ENCODE measurements at regions not wholly inside any gene's neighbourhood (a gene's known extent, or its start where the extent isn't known, plus 50 kb on each side); places are given as distances from the start of the nearest gene placed in this dataset.

DNA sequence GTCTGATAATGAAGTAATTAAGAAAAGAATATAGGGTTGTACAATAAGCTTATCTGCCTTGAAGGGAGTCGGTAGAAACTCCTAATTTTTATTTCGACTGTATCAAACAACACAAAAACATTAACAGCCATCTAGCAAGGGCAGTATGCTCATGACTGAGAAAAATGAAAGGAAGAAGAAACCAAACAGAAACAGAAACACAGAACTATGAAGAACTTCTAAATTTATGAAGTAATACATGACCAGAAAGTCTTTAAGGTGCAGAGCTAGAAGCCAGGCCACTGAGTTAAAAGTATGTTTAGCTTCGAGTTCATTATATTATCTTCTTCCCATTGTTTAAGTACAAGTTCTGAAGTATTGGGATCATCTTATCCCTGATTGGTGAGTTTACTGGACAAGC is 367.3 kb upstream of the C9orf72 start:
- H3K4me1 ChIP-seq (ENCODE audit: control insufficient read depth in 1 of 2, insufficient read depth in 2 of 2, low read length in 2 of 2) = no peaks in the 10 kb centered on the region
- BruUV-seq (replicated peaks) = no TSS peak
- no peak overlapping the region for H3K4me3 ChIP-seq (replicated peaks in 1 of 2; ENCODE audit: low read depth in 1 of 2, low read length in 2 of 2)
- DNase-seq (ENCODE audit: low read depth, low spot score) = no peak
- RAD21 ChIA-PET (ENCODE audit: low non-redundant PET in 1 of 2, low total read pairs in 2 of 2, uncharacterized antibody in 2 of 2, unreplicated experiment in 2 of 2) = no interaction called here
- POLR2A ChIA-PET = no interaction called here
- no peak for ATAC-seq
- no peak overlapping the region for H2AFZ ChIP-seq (ENCODE audit: low read depth, low read length, poor library complexity, severe bottlenecking)
- TF ChIP-seq, protein P1, sequence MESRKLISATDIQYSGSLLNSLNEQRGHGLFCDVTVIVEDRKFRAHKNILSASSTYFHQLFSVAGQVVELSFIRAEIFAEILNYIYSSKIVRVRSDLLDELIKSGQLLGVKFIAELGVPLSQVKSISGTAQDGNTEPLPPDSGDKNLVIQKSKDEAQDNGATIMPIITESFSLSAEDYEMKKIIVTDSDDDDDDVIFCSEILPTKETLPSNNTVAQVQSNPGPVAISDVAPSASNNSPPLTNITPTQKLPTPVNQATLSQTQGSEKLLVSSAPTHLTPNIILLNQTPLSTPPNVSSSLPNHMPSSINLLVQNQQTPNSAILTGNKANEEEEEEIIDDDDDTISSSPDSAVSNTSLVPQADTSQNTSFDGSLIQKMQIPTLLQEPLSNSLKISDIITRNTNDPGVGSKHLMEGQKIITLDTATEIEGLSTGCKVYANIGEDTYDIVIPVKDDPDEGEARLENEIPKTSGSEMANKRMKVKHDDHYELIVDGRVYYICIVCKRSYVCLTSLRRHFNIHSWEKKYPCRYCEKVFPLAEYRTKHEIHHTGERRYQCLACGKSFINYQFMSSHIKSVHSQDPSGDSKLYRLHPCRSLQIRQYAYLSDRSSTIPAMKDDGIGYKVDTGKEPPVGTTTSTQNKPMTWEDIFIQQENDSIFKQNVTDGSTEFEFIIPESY (IDR thresholded peaks at IDR 0.05; ENCODE audit: extremely low read depth, insufficient replicate concordance, low read length) = no peak
- TF ChIP-seq EGR1 (IDR thresholded peaks at IDR 0.05; ENCODE audit: low read depth) (no peak), RAD21 (IDR thresholded peaks at IDR 0.05; ENCODE audit: low read depth) (no peak), SP1 (IDR thresholded peaks at IDR 0.05; ENCODE audit: low read depth) (no peak), POLR2AphosphoS5 (IDR thresholded peaks at IDR 0.05; ENCODE audit: low read depth, low read length) (no peak), EZH2 (IDR thresholded peaks at IDR 0.05) (no peak), FOSL1 (IDR thresholded peaks at IDR 0.05; ENCODE audit: low read depth) (no peak), ZFX (IDR thresholded peaks at IDR 0.05) (no peak), CBX3 (IDR thresholded peaks at IDR 0.05; ENCODE audit: low read depth) (no peak), JUND (IDR thresholded peaks at IDR 0.05) (no peak), TCF7L2 (IDR thresholded peaks at IDR 0.05; ENCODE audit: borderline replicate concordance, extremely low read depth, insufficient read depth, insufficient read length) (no peak), SRF (IDR thresholded peaks at IDR 0.05; ENCODE audit: low read depth) (no peak), ELF1 (IDR thresholded peaks at IDR 0.05; ENCODE audit: borderline replicate concordance, low read depth) (no peak)
- TF ChIP-seq, protein P2, sequence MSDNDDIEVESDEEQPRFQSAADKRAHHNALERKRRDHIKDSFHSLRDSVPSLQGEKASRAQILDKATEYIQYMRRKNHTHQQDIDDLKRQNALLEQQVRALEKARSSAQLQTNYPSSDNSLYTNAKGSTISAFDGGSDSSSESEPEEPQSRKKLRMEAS (IDR thresholded peaks at IDR 0.05) = no peak
- TF ChIP-seq, protein P3, sequence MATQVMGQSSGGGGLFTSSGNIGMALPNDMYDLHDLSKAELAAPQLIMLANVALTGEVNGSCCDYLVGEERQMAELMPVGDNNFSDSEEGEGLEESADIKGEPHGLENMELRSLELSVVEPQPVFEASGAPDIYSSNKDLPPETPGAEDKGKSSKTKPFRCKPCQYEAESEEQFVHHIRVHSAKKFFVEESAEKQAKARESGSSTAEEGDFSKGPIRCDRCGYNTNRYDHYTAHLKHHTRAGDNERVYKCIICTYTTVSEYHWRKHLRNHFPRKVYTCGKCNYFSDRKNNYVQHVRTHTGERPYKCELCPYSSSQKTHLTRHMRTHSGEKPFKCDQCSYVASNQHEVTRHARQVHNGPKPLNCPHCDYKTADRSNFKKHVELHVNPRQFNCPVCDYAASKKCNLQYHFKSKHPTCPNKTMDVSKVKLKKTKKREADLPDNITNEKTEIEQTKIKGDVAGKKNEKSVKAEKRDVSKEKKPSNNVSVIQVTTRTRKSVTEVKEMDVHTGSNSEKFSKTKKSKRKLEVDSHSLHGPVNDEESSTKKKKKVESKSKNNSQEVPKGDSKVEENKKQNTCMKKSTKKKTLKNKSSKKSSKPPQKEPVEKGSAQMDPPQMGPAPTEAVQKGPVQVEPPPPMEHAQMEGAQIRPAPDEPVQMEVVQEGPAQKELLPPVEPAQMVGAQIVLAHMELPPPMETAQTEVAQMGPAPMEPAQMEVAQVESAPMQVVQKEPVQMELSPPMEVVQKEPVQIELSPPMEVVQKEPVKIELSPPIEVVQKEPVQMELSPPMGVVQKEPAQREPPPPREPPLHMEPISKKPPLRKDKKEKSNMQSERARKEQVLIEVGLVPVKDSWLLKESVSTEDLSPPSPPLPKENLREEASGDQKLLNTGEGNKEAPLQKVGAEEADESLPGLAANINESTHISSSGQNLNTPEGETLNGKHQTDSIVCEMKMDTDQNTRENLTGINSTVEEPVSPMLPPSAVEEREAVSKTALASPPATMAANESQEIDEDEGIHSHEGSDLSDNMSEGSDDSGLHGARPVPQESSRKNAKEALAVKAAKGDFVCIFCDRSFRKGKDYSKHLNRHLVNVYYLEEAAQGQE (IDR thresholded peaks at IDR 0.05; ENCODE audit: low read depth) = no peak
- TF ChIP-seq, protein P4, sequence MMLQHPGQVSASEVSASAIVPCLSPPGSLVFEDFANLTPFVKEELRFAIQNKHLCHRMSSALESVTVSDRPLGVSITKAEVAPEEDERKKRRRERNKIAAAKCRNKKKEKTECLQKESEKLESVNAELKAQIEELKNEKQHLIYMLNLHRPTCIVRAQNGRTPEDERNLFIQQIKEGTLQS (IDR thresholded peaks at IDR 0.05) = no peak
- no peaks in the 10 kb centered on the region for H3K36me3 ChIP-seq (ENCODE audit: control insufficient read depth in 1 of 2, insufficient read depth in 2 of 2, low read length in 2 of 2)
- no peaks in the 10 kb centered on the region for H3K27me3 ChIP-seq (ENCODE audit: insufficient read depth, low read length)
- H3K9me3 ChIP-seq (ENCODE audit: control insufficient read depth in 1 of 2, insufficient read depth in 1 of 2, low read depth in 1 of 2, low read length in 2 of 2) = peaks cover 0 to 2% of the 10 kb centered on the region in 2 experiments; a peak in 1 of 4 replicates
- no peak overlapping the region for H3K27ac ChIP-seq (ENCODE audit: low read depth, low read length)
- intact Hi-C loops (cut with micrococcal nuclease) = no loop called here
- H3K79me2 ChIP-seq (ENCODE audit: insufficient read depth, low read length) = no peaks in the 10 kb centered on the region
- H3K4me2 ChIP-seq (ENCODE audit: low read length) = no peak overlapping the region
- no peak overlapping the region for H3K9ac ChIP-seq (ENCODE audit: low read length)
- H3K9me2 ChIP-seq (ENCODE audit: insufficient read depth) = no peaks in the 10 kb centered on the region
- H4K20me1 ChIP-seq (ENCODE audit: insufficient read depth) = no peaks in the 10 kb centered on the region
- CTCF ChIA-PET = no interaction called here
